K562 (cell line): ENCODE measurements at regions not wholly inside any gene's neighbourhood (a gene's known extent, or its start where the extent isn't known, plus 50 kb on each side); places are given as distances from the start of the nearest gene placed in this dataset.

Experiments used
- ATAC-seq: fragments of 200-7000 bp; cut with Tn5 transposase; 3 replicates; pipeline ENCODE4 v1.9.1; 2020; ENCODE audit warnings: moderate library complexity
- BruUV-seq: library from RNA; stranded (reverse); fragments of 400-500 nt; replicated peaks from 2 replicates; lab custom pipeline; 2021; lab: Mats Ljungman, UMichigan
- CTCF ChIA-PET: fragments of 300-600 bp; formaldehyde crosslinking; extraction: SDS; loops from one replicate; lab custom pipeline; 2021; ENCODE audit warnings: low intra/inter-chr PET ratio; lab: Yijun Ruan, JAX
- POLR2A ChIA-PET: fragments of 300-600, 350-650 bp; sonication (Branson Sonifier 250); formaldehyde crosslinking; extraction: SDS; loops from one replicate; lab custom pipeline; 2021; ENCODE audit warnings: antibody characterized with exemption, inconsistent platforms; lab: Yijun Ruan, JAX
- DNase-seq, 4 experiments: peaks; one replicate each; pipeline versions ENCODE4 v3.0.0 to v3.0.0-alpha.2; 2011 to 2018; ENCODE audit warnings: low spot score in 3 of 4, mixed read lengths in 3 of 4; ENCODE audit errors: extremely low read depth in 1 of 4
- FAIRE-seq: peaks from 2 replicates; lab custom pipeline; 2011; peaks lifted over from hg19 to GRCh38; lab: Jason Lieb, UNC
- H2AFZ ChIP-seq: 2 replicates; pipeline ENCODE4 v1.6.0; 2011; ENCODE audit warnings: low read depth, low read length, control low read depth, inconsistent platforms
- H3K27ac ChIP-seq: fragments of 200-600 bp; 3 replicates; pipeline ENCODE4 v1.8.0; 2011; ENCODE audit warnings: low read depth, mild to moderate bottlenecking, control low read depth, inconsistent platforms, low read length, moderate library complexity, mixed read lengths; ENCODE audit errors: extremely low read depth
- H3K27me3 ChIP-seq, 2 experiments: fragments of 300-600 bp in 1 of 2; 2 replicates in 1 of 2; 3 replicates in 1 of 2; pipeline versions ENCODE4 v1.6.0 to v1.8.0; 2011; ENCODE audit warnings: inconsistent platforms in 2 of 2, low read length in 2 of 2, mild to moderate bottlenecking in 1 of 2, mixed read lengths in 1 of 2, moderate library complexity in 1 of 2; ENCODE audit not compliant: control insufficient read depth in 2 of 2, insufficient read depth in 2 of 2
- H3K36me3 ChIP-seq: fragments of 300-600 bp; 3 replicates; pipeline ENCODE4 v1.8.0; 2011; ENCODE audit warnings: mild to moderate bottlenecking, low read length, inconsistent platforms; ENCODE audit not compliant: control insufficient read depth, insufficient read depth
- H3K4me1 ChIP-seq, 2 experiments: fragments of 200-600 bp in 1 of 2; replicated peaks in 1 of 2; 2 replicates in 1 of 2; 3 replicates in 1 of 2; pipeline versions ENCODE4 v1.5.1 to v1.8.0; 2011; ENCODE audit warnings: inconsistent platforms in 2 of 2, low read length in 2 of 2, mild to moderate bottlenecking in 1 of 2, mixed read lengths in 1 of 2, moderate library complexity in 1 of 2; ENCODE audit not compliant: control insufficient read depth in 2 of 2, insufficient read depth in 2 of 2
- H3K4me2 ChIP-seq: 2 replicates; pipeline ENCODE4 v1.6.1; 2011; ENCODE audit warnings: low read length, control low read depth, inconsistent platforms, mixed read lengths; ENCODE audit not compliant: insufficient read depth
- H3K4me3 ChIP-seq: fragments of 200-600 bp; sonication (generic), shearing (Covaris generic); 2 replicates; pipeline ENCODE4 v1.5.1; 2016; ENCODE audit warnings: control low read depth, inconsistent platforms
- H3K79me2 ChIP-seq: fragments of 200-600 bp; 3 replicates; pipeline ENCODE4 v1.8.0; 2011; ENCODE audit warnings: low read length, inconsistent platforms; ENCODE audit not compliant: control insufficient read depth, insufficient read depth
- H3K9ac ChIP-seq, 2 experiments: 2 replicates each; pipeline versions ENCODE4 v1.6.0 to v1.6.1; 2011; ENCODE audit warnings: low read depth in 2 of 2, low read length in 2 of 2, control low read depth in 1 of 2, inconsistent platforms in 1 of 2, mild to moderate bottlenecking in 1 of 2, mixed read lengths in 1 of 2; ENCODE audit not compliant: insufficient read depth in 1 of 2
- H3K9me1 ChIP-seq: one replicate; pipeline ENCODE4 v1.6.0; 2011; ENCODE audit warnings: inconsistent platforms, mild to moderate bottlenecking, low read length, moderate library complexity; ENCODE audit not compliant: control insufficient read depth, insufficient read depth
- H3K9me3 ChIP-seq: replicated peaks from 2 replicates; pipeline ENCODE4 v1.5.1; 2011; ENCODE audit warnings: low read depth, low read length, inconsistent platforms; ENCODE audit not compliant: control insufficient read depth, insufficient read depth
- H4K20me1 ChIP-seq: replicated peaks from 2 replicates; pipeline ENCODE4 v1.6.1; 2011; ENCODE audit warnings: low read length, inconsistent platforms, mixed read lengths; ENCODE audit not compliant: control insufficient read depth, insufficient read depth
- CEBPB ChIP-seq: fragments of 450-650 bp; IDR thresholded peaks from 2 replicates; pipeline ENCODE4 v1.6.1; 2016; ENCODE audit warnings: missing genetic modification characterization, missing compliant biosample characterization
- FOXJ2 ChIP-seq: fragments of 200-800 bp; sonication (Bioruptor generic); IDR thresholded peaks from 2 replicates; pipeline ENCODE4 v1.6.1; 2016; ENCODE audit warnings: missing genetic modification characterization, missing compliant biosample characterization
- KLF10 ChIP-seq: fragments of 250-450 bp; sonication (Bioruptor Pico); IDR thresholded peaks from 2 replicates; pipeline ENCODE4 v1.6.1; 2021; ENCODE audit warnings: matching md5 sums
- PHF8 ChIP-seq: fragments of 200-600 bp; sonication (generic); IDR thresholded peaks from 2 replicates; pipeline ENCODE4 v1.6.1; 2012; ENCODE audit warnings: mixed run types, mild to moderate bottlenecking, inconsistent platforms, low read length, moderate library complexity, borderline replicate concordance
- SAP30 ChIP-seq: fragments of 200-600 bp; sonication (generic); IDR thresholded peaks from 2 replicates; pipeline ENCODE4 v1.6.1; 2012; ENCODE audit warnings: borderline replicate concordance, low read depth, mild to moderate bottlenecking, moderate library complexity, low read length, control low read depth, inconsistent platforms; ENCODE audit not compliant: insufficient read depth, poor library complexity, severe bottlenecking
- SIX5 ChIP-seq, 2 experiments: IDR thresholded peaks; 2 replicates each; pipeline ENCODE4 v1.6.1; 2011; ENCODE audit warnings: low read length in 2 of 2, borderline replicate concordance in 1 of 2, low read depth in 1 of 2, mild to moderate bottlenecking in 1 of 2, moderate library complexity in 1 of 2; ENCODE audit not compliant: insufficient read depth in 1 of 2
- TEAD4 ChIP-seq, 2 experiments: sonication (generic) in 1 of 2; formaldehyde crosslinking in 1 of 2; IDR thresholded peaks; 2 replicates each; pipeline versions ENCODE4 v1.6.1 to v1.8.0; 2012 to 2022; ENCODE audit warnings: borderline replicate concordance in 1 of 2, inconsistent platforms in 1 of 2, low read length in 1 of 2, mild to moderate bottlenecking in 1 of 2, missing genetic modification reagents in 1 of 2
- ZNF347 ChIP-seq: fragments of 450-650 bp; formaldehyde crosslinking; IDR thresholded peaks from 2 replicates; pipeline ENCODE4 v1.4.0; 2020; ENCODE audit warnings: low read depth, mild to moderate bottlenecking, moderate library complexity
- WGBS: fragments of 100-300 bp; shearing (Covaris generic); methylation state at CpG from one replicate; pipeline ENCODE4 v1.1.6; 2016; ENCODE audit warnings: low coverage, mixed read lengths; ENCODE audit not compliant: insufficient coverage; ENCODE audit errors: missing lambda C conversion rate; 5-methylcytosine and 5-hydroxymethylcytosine counted together
- in situ Hi-C: fragments of 300-500 bp; cut with MboI; formaldehyde crosslinking; loops from 4 replicates; pipeline ENCODE4 v1.15.0; 2018; ENCODE audit warnings: inconsistent platforms, mixed read lengths
- intact Hi-C: fragments of 100-400 bp; cut with micrococcal nuclease; formaldehyde crosslinking; loops from 2 replicates; pipeline ENCODE4 v1.14.2; 2022
- TF ChIP-seq, protein P1 (sequence below): sonication (generic); formaldehyde crosslinking; IDR thresholded peaks from 2 replicates; pipeline ENCODE4 v1.8.0; 2022; ENCODE audit warnings: missing genetic modification reagents, mild to moderate bottlenecking, borderline replicate concordance

DNA sequence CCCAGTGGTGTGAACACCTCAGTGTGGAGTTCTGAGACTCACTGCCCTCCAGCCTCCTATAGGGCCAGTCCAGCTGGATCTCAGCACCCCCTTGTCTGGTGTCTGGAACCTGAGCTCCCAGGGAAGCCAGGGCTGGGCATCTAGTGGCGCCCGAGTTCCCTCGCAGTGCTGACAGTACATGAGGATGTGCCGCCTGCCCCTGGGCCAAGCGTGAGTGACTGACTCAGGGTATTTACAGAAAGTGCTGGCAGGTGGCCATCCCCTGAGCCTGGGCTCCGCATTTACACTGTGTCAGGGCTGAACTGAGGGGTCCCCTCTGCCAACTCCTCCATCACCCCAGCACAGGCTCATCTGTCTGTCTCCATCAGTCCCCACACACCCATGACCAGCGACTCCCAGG lies 185.3 kb downstream of the BRD1 start:
- H4K20me1 ChIP-seq, result peaks cover 47% of the 10 kb centered on the region
- H3K9ac ChIP-seq, result no peak overlapping the region
- CTCF ChIA-PET, result no interaction called here
- peaks cover 28% of the 10 kb centered on the region; the same call in 1 of the 3 replicates for H3K36me3 ChIP-seq
- no peak overlapping the region for H2AFZ ChIP-seq
- WGBS, result 79% methylated on average over 3 of the region's 7 CpGs
- intact Hi-C loops, result no loop called here
- peaks cover 0 to 37% of the 10 kb centered on the region in 2 experiments; a peak in 2 of 5 replicates for H3K4me1 ChIP-seq
- TF ChIP-seq CEBPB (no peak), PHF8 (no peak), FOXJ2 (tag) (no peak), ZNF347 (CRISPR knock-in tag) (no peak), SIX5 (IDR thresholded peaks at IDR 0.05; ENCODE audit: borderline replicate concordance in 1 of 2, insufficient read depth in 1 of 2, low read depth in 1 of 2, low read length in 2 of 2) (no peak), SAP30 (no peak), TEAD4 (IDR thresholded peaks at IDR 0.05; ENCODE audit: low read length) (no peak), TEAD4 (CRISPR knock-in tag; IDR thresholded peaks at IDR 0.05; ENCODE audit: borderline replicate concordance) (no peak), KLF10 (no peak)
- TF ChIP-seq, protein P1, sequence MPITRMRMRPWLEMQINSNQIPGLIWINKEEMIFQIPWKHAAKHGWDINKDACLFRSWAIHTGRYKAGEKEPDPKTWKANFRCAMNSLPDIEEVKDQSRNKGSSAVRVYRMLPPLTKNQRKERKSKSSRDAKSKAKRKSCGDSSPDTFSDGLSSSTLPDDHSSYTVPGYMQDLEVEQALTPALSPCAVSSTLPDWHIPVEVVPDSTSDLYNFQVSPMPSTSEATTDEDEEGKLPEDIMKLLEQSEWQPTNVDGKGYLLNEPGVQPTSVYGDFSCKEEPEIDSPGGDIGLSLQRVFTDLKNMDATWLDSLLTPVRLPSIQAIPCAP (CRISPR knock-in tag), result no peak
- no peaks in the 10 kb centered on the region for H3K27me3 ChIP-seq
- H3K4me2 ChIP-seq, result no peak overlapping the region
- no peak for FAIRE-seq
- no TSS peak for BruUV-seq
- no peak for DNase-seq
- POLR2A ChIA-PET, result no interaction called here
- in situ Hi-C loops, result no loop called here
- peaks cover 3% of the 10 kb centered on the region for H3K9me1 ChIP-seq
- H3K4me3 ChIP-seq, result no peak overlapping the region
- H3K9me3 ChIP-seq, result no peaks in the 10 kb centered on the region
- no peak overlapping the region for H3K27ac ChIP-seq
- H3K79me2 ChIP-seq, result peaks cover 90% of the 10 kb centered on the region
- ATAC-seq, result no peak
